ENCODE measurements at regions not wholly inside any gene's neighbourhood (a gene's known extent, or its start where the extent isn't known, plus 50 kb on each side); places are given as distances from the start of the nearest gene placed in this dataset.

DNA sequence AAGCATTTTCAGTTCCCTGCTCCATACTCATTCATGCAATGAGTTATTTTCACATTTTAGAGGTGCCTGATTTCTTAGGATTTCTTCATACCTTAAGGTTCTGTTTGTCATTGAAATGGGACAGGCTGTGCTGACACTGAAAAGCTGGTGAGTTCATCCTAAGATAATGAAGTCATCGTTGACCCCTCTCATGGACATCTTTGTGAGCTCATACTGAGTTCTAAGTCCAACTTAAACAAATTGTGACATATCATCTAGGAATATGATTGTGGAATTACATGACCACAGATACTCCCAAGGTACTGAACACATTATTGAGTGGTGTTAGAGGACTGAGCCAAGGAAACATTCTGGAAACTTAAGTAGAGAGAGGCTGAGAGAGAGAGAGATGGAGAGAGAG lies 224.8 kb upstream of the JAG1 start:
- no peak for ATAC-seq (ENCODE audit: low read depth)
- H3K27me3 Mint-ChIP-seq, result no peaks in the 10 kb centered on the region
- ChIA-PET CTCF (no interaction called here), POLR2A (no interaction called here)
- no peak overlapping the region for H3K4me3 Mint-ChIP-seq
- no peaks in the 10 kb centered on the region for H3K4me1 Mint-ChIP-seq
- intact Hi-C loops (cut with micrococcal nuclease), result no loop called here
- H3K27ac Mint-ChIP-seq, result no peak overlapping the region
- no peaks in the 10 kb centered on the region for H3K36me3 Mint-ChIP-seq (ENCODE audit: low read depth)
- no peak for TF ChIP-seq CTCF (IDR thresholded peaks at IDR 0.05)
- DNase-seq, result no peak
- H3K9me3 Mint-ChIP-seq, result peaks cover 2% of the 10 kb centered on the region

GRCh38 chr20:10902174-10902573 lies 228.4 kb upstream of the JAG1 start:
- POLR2A ChIA-PET, result no interaction called here
- Mint-ChIP-seq H3K27ac (no peak overlapping the region), H3K27me3 (no peaks in the 10 kb centered on the region), H3K9me3 (no peaks in the 10 kb centered on the region), H3K4me3 (no peak overlapping the region), H3K4me1 (no peaks in the 10 kb centered on the region), H3K36me3 (ENCODE audit: low read depth) (no peaks in the 10 kb centered on the region)
- ATAC-seq (ENCODE audit: low read depth) (no peak), DNase-seq (no peak)
- intact Hi-C loops (cut with micrococcal nuclease), result no loop called here
- TF ChIP-seq CTCF (IDR thresholded peaks at IDR 0.05), result no peak
- CTCF ChIA-PET, result no interaction called here

DNA sequence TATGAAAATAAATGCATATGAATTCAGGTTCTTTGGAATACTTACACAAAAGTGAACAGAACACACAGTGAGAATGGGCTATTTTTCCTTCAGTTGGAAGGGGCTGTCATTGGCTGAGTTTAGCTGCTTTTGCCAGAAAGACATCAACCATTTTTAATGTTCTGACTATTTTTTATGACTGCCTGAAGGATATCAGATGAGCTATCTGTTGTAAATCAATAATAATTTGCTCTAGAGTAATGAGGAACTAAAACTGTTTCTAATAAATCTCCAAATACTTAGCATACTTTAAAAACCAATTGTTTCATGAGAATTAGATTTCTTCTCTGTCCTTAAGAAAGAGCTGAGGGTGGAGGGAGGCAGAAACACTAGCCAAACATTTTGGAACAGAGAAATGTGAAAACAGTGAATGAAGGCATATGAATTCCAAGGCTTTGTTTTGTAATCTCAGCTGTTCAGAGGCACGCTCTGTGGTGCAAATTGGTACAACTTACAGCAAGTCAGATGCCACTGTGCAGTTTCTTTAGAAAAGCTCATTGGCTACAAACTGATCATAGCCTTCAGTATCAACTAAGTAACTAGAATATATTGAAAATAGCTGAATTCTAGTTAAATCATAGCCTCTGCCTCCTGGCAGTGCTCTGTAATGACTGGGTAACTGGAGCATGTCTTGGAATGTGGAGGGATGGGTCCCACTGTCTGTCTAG lies 228.9 kb upstream of the JAG1 start:
- intact Hi-C loops (cut with micrococcal nuclease), result no loop called here
- Mint-ChIP-seq H3K36me3 (ENCODE audit: low read depth) (no peaks in the 10 kb centered on the region), H3K27ac (no peak overlapping the region), H3K4me3 (no peak overlapping the region), H3K4me1 (no peaks in the 10 kb centered on the region), H3K27me3 (no peaks in the 10 kb centered on the region), H3K9me3 (no peaks in the 10 kb centered on the region)
- ChIA-PET POLR2A (no interaction called here), CTCF (no interaction called here)
- no peak for DNase-seq
- no peak for TF ChIP-seq CTCF (IDR thresholded peaks at IDR 0.05)
- ATAC-seq (ENCODE audit: low read depth), result no peak

DNA sequence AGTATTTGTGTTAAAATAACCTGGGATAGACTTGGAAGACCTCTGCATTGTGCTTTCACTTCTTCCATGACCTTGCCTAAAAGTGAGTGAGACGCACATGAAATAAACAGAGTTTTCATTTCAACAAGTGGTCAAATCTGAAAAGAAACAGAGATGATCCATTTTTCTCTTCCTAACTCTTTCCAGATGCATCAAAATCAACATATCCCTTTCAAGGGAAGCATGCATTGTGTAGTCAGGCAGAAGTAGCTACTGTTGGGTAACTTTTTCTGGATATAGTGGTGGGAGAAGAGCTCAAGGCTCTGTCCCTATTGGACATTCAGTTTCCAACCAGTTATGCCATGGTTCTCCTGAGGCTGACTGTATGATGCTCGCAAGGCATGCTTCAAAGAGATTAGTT lies 233.0 kb upstream of the JAG1 start:
- H3K36me3 Mint-ChIP-seq (ENCODE audit: low read depth), result no peaks in the 10 kb centered on the region
- H3K9me3 Mint-ChIP-seq, result peaks cover under 1% of the 10 kb centered on the region
- ATAC-seq (ENCODE audit: low read depth) (no peak), DNase-seq (no peak)
- POLR2A ChIA-PET, result no interaction called here
- no peak overlapping the region for H3K4me3 Mint-ChIP-seq
- H3K27me3 Mint-ChIP-seq, result no peaks in the 10 kb centered on the region
- H3K4me1 Mint-ChIP-seq, result no peaks in the 10 kb centered on the region
- intact Hi-C loops (cut with micrococcal nuclease), result no loop called here
- CTCF ChIA-PET, result no interaction called here
- no peak overlapping the region for H3K27ac Mint-ChIP-seq
- no peak for TF ChIP-seq CTCF (IDR thresholded peaks at IDR 0.05)

GRCh38 chr20:10909803-10910202 lies 236.0 kb upstream of the JAG1 start:
- ChIA-PET POLR2A (no interaction called here), CTCF (no interaction called here)
- intact Hi-C loops (cut with micrococcal nuclease), result no loop called here
- no peaks in the 10 kb centered on the region for H3K4me1 Mint-ChIP-seq
- H3K4me3 Mint-ChIP-seq, result no peak overlapping the region
- H3K27ac Mint-ChIP-seq, result no peak overlapping the region
- no peak for DNase-seq
- ATAC-seq (ENCODE audit: low read depth), result no peak
- no peak for TF ChIP-seq CTCF (IDR thresholded peaks at IDR 0.05)
- H3K9me3 Mint-ChIP-seq, result peaks cover 2% of the 10 kb centered on the region
- no peaks in the 10 kb centered on the region for H3K27me3 Mint-ChIP-seq
- no peaks in the 10 kb centered on the region for H3K36me3 Mint-ChIP-seq (ENCODE audit: low read depth)

All from activated B cell treated with CpG ODN at 0.5 μM for 24 hours (primary cell).